ENCODE measurements at regions not wholly inside any gene's neighbourhood (a gene's known extent, or its start where the extent isn't known, plus 50 kb on each side); places are given as distances from the start of the nearest gene placed in this dataset.

DNA sequence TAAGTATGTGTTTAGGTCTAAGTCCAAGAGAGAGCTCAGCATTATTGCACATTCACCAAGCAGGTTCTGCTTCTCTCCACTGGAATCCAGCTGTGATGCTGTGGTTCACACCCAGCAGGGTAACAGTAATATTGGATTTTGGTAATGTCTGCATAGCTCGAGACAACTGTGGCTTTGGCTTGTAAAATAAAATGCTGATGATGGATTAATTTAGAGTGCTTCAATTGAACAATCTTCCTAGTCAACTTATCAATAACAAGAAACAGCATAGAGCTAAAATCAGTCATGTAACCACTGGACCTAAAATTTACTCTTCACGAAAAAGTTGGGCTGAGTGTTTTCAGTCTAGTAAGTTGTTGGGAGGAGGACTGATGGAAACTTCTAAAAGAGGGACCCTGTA is 709.2 kb downstream of the TYW1 start:
- no peak for DNase-seq

- DNase-seq: no peak
Observed at GRCh38 chr7:67711706-67712105, 715.1 kb downstream of the TYW1 start.

- DNase-seq: no peak
Observed at GRCh38 chr7:67713451-67714056, 716.9 kb downstream of the TYW1 start.

DNA sequence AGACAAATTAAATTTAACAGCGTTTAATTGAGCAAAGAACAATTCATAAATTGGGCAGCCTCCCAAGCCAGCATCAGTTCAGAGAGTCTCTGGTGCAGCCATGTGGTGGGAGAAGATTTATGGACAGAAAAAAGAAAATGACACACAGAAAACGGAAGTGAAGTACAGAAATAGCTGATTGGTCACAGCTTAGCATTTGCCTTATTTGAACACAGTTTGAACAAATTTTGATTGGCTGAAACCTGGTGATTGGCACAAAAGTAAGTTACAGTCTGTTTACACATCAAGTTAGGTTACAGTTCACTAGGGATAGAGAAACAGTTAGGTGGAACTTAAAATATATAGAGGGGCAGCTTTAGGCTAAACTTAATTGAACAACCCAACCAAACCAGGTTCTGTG is 720.1 kb downstream of the TYW1 start:
- DNase-seq: no peak

- no peak for DNase-seq
Observed at GRCh38 chr7:67723591-67723990, 727.0 kb downstream of the TYW1 start.

DNA sequence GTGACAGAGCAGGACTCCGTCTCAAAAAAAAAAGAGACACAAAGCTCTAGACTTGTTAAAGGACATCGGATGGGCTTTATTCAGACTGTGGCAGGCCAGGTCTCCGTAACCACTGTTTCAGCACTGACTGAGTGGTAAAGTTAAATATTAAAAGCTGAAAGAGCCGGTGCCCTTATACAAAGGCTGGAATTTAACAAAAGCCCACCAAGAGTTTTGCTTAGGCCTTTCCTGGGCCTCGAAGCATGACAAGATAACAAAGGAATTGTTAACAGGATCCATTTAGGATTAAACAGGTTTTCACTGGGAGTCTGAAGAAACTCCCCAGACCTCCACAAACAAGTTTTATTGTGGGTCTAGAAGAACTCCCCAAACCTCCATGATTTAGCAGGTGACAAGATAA is 727.8 kb downstream of the TYW1 start:
- DNase-seq: no peak

DNA sequence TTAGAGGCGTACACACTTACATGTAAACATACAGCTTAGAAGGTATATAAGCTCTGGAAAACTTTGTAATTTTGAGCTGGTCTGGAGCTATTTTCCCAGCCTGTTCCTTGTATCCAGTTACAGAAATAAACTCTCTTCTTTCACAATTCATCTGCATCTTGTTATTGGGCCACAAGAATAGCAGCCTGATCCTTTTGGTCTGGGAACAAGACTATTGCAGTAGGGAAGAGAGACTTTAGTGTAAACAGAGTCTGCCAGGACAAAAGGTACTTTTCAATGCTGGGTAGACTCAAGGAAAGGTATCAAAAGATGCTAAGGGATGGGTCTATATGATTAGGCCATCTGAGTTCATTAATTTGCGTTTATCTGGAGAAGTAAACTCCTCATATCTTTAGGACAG is 728.3 kb downstream of the TYW1 start:
- no peak for DNase-seq

- no peak for DNase-seq
Observed at GRCh38 chr7:67725423-67725822, 728.8 kb downstream of the TYW1 start.

- DNase-seq: no peak
Observed at GRCh38 chr7:67729771-67730170, 733.1 kb downstream of the TYW1 start.

DNA sequence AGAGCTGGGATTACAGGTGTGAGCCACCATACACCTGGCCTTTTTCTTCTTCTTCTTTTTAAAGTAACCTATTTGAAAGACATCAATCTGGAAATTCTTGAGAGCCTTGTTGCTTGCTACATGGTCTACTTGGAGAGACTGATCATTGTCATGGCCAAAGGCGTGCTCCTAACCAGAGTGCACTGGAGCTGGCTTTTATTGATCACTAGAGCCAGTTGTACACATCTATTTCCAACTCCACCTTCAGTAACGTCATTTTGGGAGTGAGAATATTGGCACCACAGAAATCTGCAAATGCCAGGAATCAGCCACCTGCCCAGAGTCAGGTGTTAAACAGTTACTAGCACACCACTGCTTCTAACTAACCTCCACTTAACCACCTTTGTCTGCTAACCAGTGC is 735.1 kb downstream of the TYW1 start:
- DNase-seq: no peak

- no peak for DNase-seq
Observed at GRCh38 chr7:67732898-67733297, 736.3 kb downstream of the TYW1 start.

DNA sequence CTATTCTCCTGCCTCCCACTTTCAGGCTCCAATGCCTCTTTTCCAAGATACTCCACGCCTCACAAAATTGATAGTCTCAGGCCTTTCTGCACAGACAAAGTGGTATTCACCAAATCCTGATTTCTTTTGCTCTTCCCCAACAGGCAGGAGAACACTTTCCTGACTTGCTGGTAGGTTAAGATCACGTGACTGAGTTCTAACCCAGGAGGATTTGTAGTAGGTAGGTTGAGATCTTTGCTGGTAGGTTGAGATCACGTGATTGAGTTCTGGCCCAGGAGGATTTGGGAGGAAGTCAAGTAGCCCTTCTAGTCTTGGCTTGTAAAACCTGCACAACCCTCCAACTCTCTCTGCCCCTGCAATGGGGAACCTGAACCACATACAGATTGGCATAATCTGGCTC is 741.5 kb downstream of the TYW1 start:
- no peak for DNase-seq

- DNase-seq: no peak
Observed at GRCh38 chr7:67738958-67739357, 742.3 kb downstream of the TYW1 start.

GRCh38 chr7:67743501-67743900 is 746.9 kb downstream of the TYW1 start:
- DNase-seq: no peak

- no peak for DNase-seq
Observed at GRCh38 chr7:67752227-67752626, 755.6 kb downstream of the TYW1 start.

GRCh38 chr7:67753891-67754290 is 757.3 kb downstream of the TYW1 start:
- DNase-seq: no peak

DNA sequence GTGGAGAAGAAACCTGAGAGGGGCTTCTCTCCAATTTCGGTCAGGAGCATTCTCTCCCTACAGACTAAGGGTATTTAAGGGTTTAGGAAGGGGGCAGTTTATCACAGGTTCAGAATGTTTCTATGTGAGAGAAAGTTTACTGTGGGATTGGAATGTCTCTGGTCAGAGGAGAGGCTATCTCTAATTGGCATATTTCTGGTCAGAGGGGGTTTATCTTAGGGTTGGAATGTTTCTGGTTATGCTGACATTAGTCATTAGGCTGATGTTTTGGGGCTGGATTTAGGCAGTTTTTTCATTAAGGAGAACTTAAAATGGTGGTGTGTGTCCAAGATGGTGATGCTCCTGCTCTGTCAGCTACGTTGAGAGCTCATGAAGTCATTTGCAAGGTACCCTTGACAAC is 758.0 kb downstream of the TYW1 start:
- DNase-seq: no peak

GRCh38 chr7:67758551-67758950 is 761.9 kb downstream of the TYW1 start:
- no peak for DNase-seq

GRCh38 chr7:67760971-67761370 is 764.3 kb downstream of the TYW1 start:
- no peak for DNase-seq

DNA sequence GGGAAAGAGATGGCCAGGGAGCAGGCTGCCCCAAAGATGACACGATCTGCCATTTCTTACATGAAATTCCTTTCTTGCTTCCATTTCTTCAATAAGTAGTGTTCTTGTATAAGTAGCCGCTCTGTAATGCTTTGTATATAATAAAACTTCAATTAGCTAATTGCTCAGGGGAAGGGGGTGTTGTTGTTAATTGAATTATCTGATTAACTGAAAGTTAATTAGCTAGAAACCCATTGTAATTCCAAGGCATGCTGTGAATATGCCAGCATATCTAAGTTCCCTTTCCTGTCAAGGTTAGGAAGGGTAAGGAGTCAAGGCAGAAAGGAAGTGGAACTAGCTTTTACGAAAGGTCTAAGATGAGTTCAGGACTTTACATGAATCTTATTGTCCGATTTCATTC is 765.9 kb downstream of the TYW1 start:
- DNase-seq: no peak

DNA sequence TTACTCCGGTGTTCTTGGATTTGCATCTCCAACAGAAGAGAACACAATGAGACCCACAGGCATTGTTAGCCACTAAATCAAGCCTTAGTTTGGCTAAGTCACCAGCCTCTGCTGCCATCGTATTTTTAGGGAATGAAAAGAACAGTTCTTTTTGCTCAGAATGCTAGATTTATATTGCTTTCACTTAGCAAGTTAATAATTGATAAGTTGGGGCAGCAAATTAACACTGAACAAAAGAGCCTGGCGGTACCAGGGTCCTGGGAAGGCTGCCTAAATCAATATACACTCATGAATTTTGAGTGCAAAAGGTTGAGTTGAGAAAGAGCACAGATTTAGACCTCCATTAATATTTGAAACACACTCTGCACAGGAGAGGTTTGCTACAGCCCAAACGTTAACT is 767.7 kb downstream of the TYW1 start:
- no peak for DNase-seq

GRCh38 chr7:67765481-67766175 is 769.0 kb downstream of the TYW1 start:
- DNase-seq: no peak

- DNase-seq: no peak
Observed at GRCh38 chr7:67766906-67767410, 770.3 kb downstream of the TYW1 start.

DNA sequence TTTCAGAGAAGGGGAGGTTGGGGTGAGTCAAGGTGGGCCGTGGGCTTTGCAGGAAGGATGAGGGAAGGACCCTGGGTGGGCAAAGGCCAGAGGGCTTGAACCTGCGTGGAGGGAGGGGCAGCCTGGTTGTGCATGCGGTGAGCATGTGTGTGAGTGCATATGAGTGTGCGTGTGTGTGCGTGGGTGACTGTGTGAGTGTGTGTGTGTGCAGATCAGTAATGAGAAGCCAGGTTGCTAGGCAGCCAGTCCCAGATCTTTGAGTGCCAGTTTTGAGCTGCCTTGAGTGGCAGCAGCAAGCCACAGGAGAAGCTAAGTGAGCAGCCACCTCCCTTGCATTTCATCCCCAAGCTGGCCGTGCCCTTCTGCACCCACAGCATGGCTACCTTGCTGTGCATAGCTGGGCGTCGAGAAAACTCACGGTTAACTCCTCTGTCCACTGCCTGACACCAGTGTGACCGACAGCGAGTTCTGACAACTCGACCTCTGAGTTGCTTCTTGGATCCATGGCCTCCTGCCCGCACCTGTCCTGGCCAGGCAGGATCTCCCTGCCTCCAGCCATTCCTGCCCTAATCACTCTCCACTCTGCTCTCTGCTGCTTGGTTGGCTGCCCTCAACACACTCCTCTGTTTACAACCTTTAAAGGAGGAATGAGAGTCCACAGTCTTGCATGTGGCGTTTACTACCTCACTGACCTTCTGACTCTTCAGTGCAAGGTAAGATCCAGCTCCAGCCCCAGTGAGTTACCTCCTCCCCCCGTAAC is 775.4 kb downstream of the TYW1 start:
- DNase-seq: no peak
